Muscle of leg (tissue), 3 donors: ENCODE measurements at regions not wholly inside any gene's neighbourhood (a gene's known extent, or its start where the extent isn't known, plus 50 kb on each side); places are given as distances from the start of the nearest gene placed in this dataset.
"Not testable (repeated sequence)": the region's sequence is repeated elsewhere in the genome, so short reads cannot be mapped to it uniquely, and the experiment has no call there.

Source experiments
- DNase-seq: peaks from one replicate; pipeline ENCODE4 v3.0.0; 2013
- H3K27ac ChIP-seq: one replicate; pipeline ENCODE4 v1.5.1; 2013; ENCODE audit warnings: mild to moderate bottlenecking, low read length, control low read depth
- H3K27me3 ChIP-seq: one replicate; pipeline ENCODE4 v1.6.1; 2013; ENCODE audit warnings: low read length; ENCODE audit not compliant: control insufficient read depth, insufficient read depth
- H3K36me3 ChIP-seq: one replicate; pipeline ENCODE4 v1.6.1; 2013; ENCODE audit warnings: low read length; ENCODE audit not compliant: control insufficient read depth, insufficient read depth
- H3K4me1 ChIP-seq: one replicate; pipeline ENCODE4 v1.6.1; 2013; ENCODE audit warnings: low read length; ENCODE audit not compliant: control insufficient read depth, insufficient read depth
- H3K4me3 ChIP-seq: one replicate; pipeline ENCODE4 v1.5.1; 2013; ENCODE audit warnings: low read length, control low read depth
- H3K9me3 ChIP-seq: replicated peaks from 2 replicates; pipeline ENCODE4 v1.6.1; 2013; ENCODE audit warnings: low read depth, low read length; ENCODE audit not compliant: control insufficient read depth
- WGBS: methylation state at CpG from one replicate; pipeline ENCODE4 v1.1.5; 2013; ENCODE audit warnings: missing lambda C conversion rate; ENCODE audit not compliant: insufficient coverage; 5-methylcytosine and 5-hydroxymethylcytosine counted together

DNA sequence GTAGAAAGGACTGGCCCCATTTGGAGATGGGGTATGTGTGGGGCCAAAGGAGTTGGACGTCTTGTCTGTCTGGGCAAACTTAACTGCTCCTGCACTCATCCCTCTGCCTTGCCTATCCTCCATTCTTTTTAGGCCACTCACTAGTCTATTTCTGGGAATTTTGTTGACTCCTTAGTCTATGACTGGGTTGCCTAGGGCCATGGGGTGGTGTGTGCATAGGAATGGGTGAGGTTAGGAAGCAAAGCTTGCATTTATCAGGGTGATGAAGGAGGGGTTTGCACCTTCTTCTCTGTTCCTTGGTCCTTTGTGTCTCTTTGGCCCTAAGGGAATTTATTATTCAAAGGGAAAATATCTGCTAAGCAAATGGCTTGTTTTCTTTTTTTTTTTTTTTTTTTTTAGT lies 80.9 kb upstream of the OR9Q1 start:
- WGBS = no CpG with 5 or more reads among the region's 1 CpG
- Histone ChIP-seq H3K4me1 (no peaks in the 10 kb centered on the region), H3K4me3 (no peak overlapping the region), H3K27ac (no peak overlapping the region), H3K36me3 (no peaks in the 10 kb centered on the region), H3K9me3 (no peaks in the 10 kb centered on the region), H3K27me3 (no peaks in the 10 kb centered on the region)
- no peak for DNase-seq

DNA sequence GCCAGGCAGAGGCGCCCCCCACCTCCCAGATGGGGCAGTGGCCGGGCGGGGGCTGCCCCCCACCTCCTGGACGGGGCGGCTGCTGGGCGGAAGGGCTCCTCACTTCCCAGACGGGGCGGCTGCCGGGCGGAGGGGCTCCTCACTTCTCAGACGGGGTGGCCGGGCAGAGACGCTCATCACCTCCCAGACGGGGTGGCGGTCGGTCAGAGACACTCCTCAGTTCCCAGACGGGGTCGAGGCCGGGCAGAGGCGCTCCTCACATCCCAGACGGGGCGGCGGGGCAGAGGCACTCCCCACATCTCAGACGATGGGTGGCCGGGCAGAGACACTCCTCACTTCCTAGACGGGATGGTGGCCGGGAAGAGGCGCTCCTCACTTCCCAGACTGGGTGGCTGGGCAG lies 79.9 kb upstream of the OR9Q1 start:
- not testable (repeated sequence) for DNase-seq, H3K9me3 ChIP-seq, H3K4me3 ChIP-seq, H3K36me3 ChIP-seq, H3K4me1 ChIP-seq, H3K27me3 ChIP-seq, H3K27ac ChIP-seq
- WGBS = 90% methylated on average over 16 of the region's 28 CpGs

- Histone ChIP-seq H3K27ac (no peak overlapping the region), H3K4me3 (no peak overlapping the region), H3K27me3 (no peaks in the 10 kb centered on the region), H3K4me1 (no peaks in the 10 kb centered on the region), H3K9me3 (no peaks in the 10 kb centered on the region), H3K36me3 (no peaks in the 10 kb centered on the region)
- no CpG with 5 or more reads among the region's 2 CpGs for WGBS
- no peak for DNase-seq
Measured at GRCh38 chr11:57946628-57947027, 77.1 kb upstream of the OR9Q1 start.

- DNase-seq = no peak
- no peaks in the 10 kb centered on the region for H3K9me3 ChIP-seq
- WGBS = no CpG with 5 or more reads among the region's 2 CpGs
- H3K27me3 ChIP-seq = no peaks in the 10 kb centered on the region
- no peak overlapping the region for H3K27ac ChIP-seq
- no peak overlapping the region for H3K4me3 ChIP-seq
- no peaks in the 10 kb centered on the region for H3K4me1 ChIP-seq
- no peaks in the 10 kb centered on the region for H3K36me3 ChIP-seq
Measured at GRCh38 chr11:57964660-57965059, 59.0 kb upstream of the OR9Q1 start.

- Histone ChIP-seq H3K9me3 (no peaks in the 10 kb centered on the region), H3K36me3 (no peaks in the 10 kb centered on the region), H3K27ac (no peak overlapping the region), H3K4me3 (no peak overlapping the region), H3K4me1 (no peaks in the 10 kb centered on the region), H3K27me3 (no peaks in the 10 kb centered on the region)
- 89% methylated on average over 5 of the region's 6 CpGs for WGBS
- DNase-seq = no peak
Measured at GRCh38 chr11:57971272-57972012, 52.2 kb upstream of the OR9Q1 start.

GRCh38 chr11:57972013-57972367 lies 51.7 kb upstream of the OR9Q1 start:
- Histone ChIP-seq H3K4me1 (no peaks in the 10 kb centered on the region), H3K27me3 (no peaks in the 10 kb centered on the region), H3K27ac (no peak overlapping the region), H3K36me3 (no peaks in the 10 kb centered on the region), H3K9me3 (no peaks in the 10 kb centered on the region), H3K4me3 (no peak overlapping the region)
- 100% methylated on average over 1 of the region's 2 CpGs for WGBS
- no peak for DNase-seq
